GM21825 (cell line): ENCODE measurements at regions not wholly inside any gene's neighbourhood (a gene's known extent, or its start where the extent isn't known, plus 50 kb on each side); places are given as distances from the start of the nearest gene placed in this dataset.

Source experiments
- ATAC-seq: cut with Tn5 transposase; IDR thresholded peaks from one replicate; pipeline ENCODE4 v1.9.1; 2021; ENCODE audit warnings: mild to moderate bottlenecking, moderate library complexity; ENCODE audit not compliant: unreplicated experiment

GRCh38 chr5:133806847-133807246, 161.6 kb downstream of the C5orf15 start:
- no peak for ATAC-seq

- ATAC-seq, result no peak
Observed at GRCh38 chr5:133801955-133802751, 166.3 kb downstream of the C5orf15 start.

GRCh38 chr5:133801431-133801830, 167.0 kb downstream of the C5orf15 start:
- no peak for ATAC-seq

- no peak for ATAC-seq
Observed at GRCh38 chr5:133799571-133800237, 168.7 kb downstream of the C5orf15 start.

GRCh38 chr5:133797167-133797566, 171.3 kb downstream of the C5orf15 start:
- no peak for ATAC-seq

GRCh38 chr5:133796186-133796585, 172.2 kb downstream of the C5orf15 start:
- ATAC-seq, result no peak

- ATAC-seq, result no peak
Observed at GRCh38 chr5:133794771-133795415, 173.5 kb downstream of the C5orf15 start.

GRCh38 chr5:133793756-133794465, 174.5 kb downstream of the C5orf15 start:
- ATAC-seq, result no peak

GRCh38 chr5:133792655-133793054, 175.8 kb downstream of the C5orf15 start:
- no peak for ATAC-seq

- no peak for ATAC-seq
Observed at GRCh38 chr5:133792024-133792423, 176.4 kb downstream of the C5orf15 start.

GRCh38 chr5:133790898-133791297, 177.5 kb downstream of the C5orf15 start:
- ATAC-seq, result no peak

GRCh38 chr5:133789428-133789827, 177.1 kb upstream of the FSTL4 start:
- no peak for ATAC-seq

GRCh38 chr5:133788121-133788520, 175.8 kb upstream of the FSTL4 start:
- ATAC-seq, result no peak

GRCh38 chr5:133786420-133786819, 174.1 kb upstream of the FSTL4 start:
- no peak for ATAC-seq

GRCh38 chr5:133785182-133785581, 172.8 kb upstream of the FSTL4 start:
- ATAC-seq, result no peak

- no peak for ATAC-seq
Observed at GRCh38 chr5:133783481-133783880, 171.1 kb upstream of the FSTL4 start.

- ATAC-seq, result no peak
Observed at GRCh38 chr5:133782736-133783135, 170.4 kb upstream of the FSTL4 start.

GRCh38 chr5:133781436-133782225, 169.3 kb upstream of the FSTL4 start:
- ATAC-seq, result no peak

GRCh38 chr5:133780619-133781280, 168.4 kb upstream of the FSTL4 start:
- no peak for ATAC-seq
